Esophagus squamous epithelium (tissue), 5 donors: ENCODE measurements at regions not wholly inside any gene's neighbourhood (a gene's known extent, or its start where the extent isn't known, plus 50 kb on each side); places are given as distances from the start of the nearest gene placed in this dataset.
A peak's percentile ranks its signal among the peaks of the same experiment; 100 is the strongest.

Experiments
- DNase-seq: peaks from one replicate; lab custom pipeline; 2025; lab: John Stamatoyannopoulos, UW
- H3K27ac ChIP-seq, 4 donors: fragments of 200-600 bp; sonication (generic); one replicate each; pipeline ENCODE4 v1.5.1; 2016 to 2019; ENCODE audit warnings: mild to moderate bottlenecking in 1 of 4
- H3K27me3 ChIP-seq, 4 donors: fragments of 200-600 bp; sonication (generic); 1 replicate in 3 of 4; 2 replicates in 1 of 4; pipeline versions ENCODE4 v1.5.1 to v1.6.0; 2017 to 2021; ENCODE audit warnings: antibody characterized with exemption in 1 of 4
- H3K36me3 ChIP-seq, 3 donors: fragments of 200-600 bp; sonication (generic); one replicate each; pipeline ENCODE4 v1.5.1; 2016 to 2019
- H3K4me1 ChIP-seq, 3 donors: fragments of 200-600 bp; sonication (generic); one replicate each; pipeline ENCODE4 v1.5.1; 2017 to 2019
- H3K4me3 ChIP-seq, 4 donors: fragments of 200-600 bp; sonication (generic); 1 replicate in 3 of 4; 2 replicates in 1 of 4; pipeline ENCODE4 v1.5.1; 2016 to 2019; ENCODE audit warnings: mild to moderate bottlenecking in 2 of 4, moderate library complexity in 1 of 4
- H3K9me3 ChIP-seq, 3 donors: fragments of 200-600 bp; sonication (generic); one replicate each; pipeline ENCODE4 v1.5.1; 2016 to 2019
- POLR2A ChIP-seq, 4 donors: fragments of 450-650 bp; IDR thresholded peaks; one replicate each; pipeline ENCODE4 v1.6.1; 2017; ENCODE audit warnings: antibody characterized with exemption in 4 of 4, mild to moderate bottlenecking in 4 of 4, moderate library complexity in 3 of 4
- WGBS, 2 donors: methylation state at CpG; one replicate each; pipeline ENCODE4 v1.1.5; 2018; 5-methylcytosine and 5-hydroxymethylcytosine counted together
- intact Hi-C: fragments of 100-400 bp; cut with DNase I; formaldehyde crosslinking; loops from one replicate; pipeline ENCODE4 v1.15.0; 2022
- TF ChIP-seq, protein P1 (sequence below), 6 experiments: fragments of 450-650 bp in 4 of 6; fragments of 200-600 bp in 2 of 6; sonication (generic) in 2 of 6; IDR thresholded peaks; one replicate each; pipeline ENCODE4 v1.5.1; 2016 to 2019; ENCODE audit warnings: antibody characterized with exemption in 6 of 6, mild to moderate bottlenecking in 4 of 6, moderate library complexity in 4 of 6
- donor health status: DM: yes; HTN: yes; CAD: no.

DNA sequence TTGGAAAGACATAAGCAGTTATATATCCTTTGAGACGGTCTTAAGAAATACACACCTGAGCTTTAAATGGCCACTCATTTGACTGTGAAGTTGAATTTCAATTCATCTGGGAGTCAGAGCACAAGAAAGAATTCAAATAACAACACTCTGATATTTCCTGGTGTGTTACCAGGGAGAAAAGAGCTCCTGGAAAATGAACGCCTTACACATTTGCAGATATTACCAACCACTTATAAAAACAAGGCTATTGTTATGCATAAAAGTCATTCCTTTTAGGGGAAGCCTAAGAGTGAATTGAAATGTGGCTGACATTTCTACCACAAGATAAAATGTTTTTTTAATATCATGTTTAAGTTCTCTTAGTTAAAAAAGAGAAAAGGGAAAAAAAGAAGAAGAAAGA is 229.2 kb upstream of the PLEKHG7 start:
- no peak for TF ChIP-seq POLR2A (IDR thresholded peaks at IDR 0.05)
- TF ChIP-seq, protein P1, sequence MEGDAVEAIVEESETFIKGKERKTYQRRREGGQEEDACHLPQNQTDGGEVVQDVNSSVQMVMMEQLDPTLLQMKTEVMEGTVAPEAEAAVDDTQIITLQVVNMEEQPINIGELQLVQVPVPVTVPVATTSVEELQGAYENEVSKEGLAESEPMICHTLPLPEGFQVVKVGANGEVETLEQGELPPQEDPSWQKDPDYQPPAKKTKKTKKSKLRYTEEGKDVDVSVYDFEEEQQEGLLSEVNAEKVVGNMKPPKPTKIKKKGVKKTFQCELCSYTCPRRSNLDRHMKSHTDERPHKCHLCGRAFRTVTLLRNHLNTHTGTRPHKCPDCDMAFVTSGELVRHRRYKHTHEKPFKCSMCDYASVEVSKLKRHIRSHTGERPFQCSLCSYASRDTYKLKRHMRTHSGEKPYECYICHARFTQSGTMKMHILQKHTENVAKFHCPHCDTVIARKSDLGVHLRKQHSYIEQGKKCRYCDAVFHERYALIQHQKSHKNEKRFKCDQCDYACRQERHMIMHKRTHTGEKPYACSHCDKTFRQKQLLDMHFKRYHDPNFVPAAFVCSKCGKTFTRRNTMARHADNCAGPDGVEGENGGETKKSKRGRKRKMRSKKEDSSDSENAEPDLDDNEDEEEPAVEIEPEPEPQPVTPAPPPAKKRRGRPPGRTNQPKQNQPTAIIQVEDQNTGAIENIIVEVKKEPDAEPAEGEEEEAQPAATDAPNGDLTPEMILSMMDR (IDR thresholded peaks at IDR 0.05): no peak
- Histone ChIP-seq H3K4me3 (no peak overlapping the region), H3K9me3 (no peaks in the 10 kb centered on the region), H3K27ac (no peak overlapping the region), H3K27me3 (no peaks in the 10 kb centered on the region), H3K36me3 (no peaks in the 10 kb centered on the region), H3K4me1 (no peaks in the 10 kb centered on the region)
- WGBS, 2 donors: 77 to 78% methylated on average over 2 of the region's 2 CpGs
- no peak for DNase-seq
- intact Hi-C loops: no loop called here

DNA sequence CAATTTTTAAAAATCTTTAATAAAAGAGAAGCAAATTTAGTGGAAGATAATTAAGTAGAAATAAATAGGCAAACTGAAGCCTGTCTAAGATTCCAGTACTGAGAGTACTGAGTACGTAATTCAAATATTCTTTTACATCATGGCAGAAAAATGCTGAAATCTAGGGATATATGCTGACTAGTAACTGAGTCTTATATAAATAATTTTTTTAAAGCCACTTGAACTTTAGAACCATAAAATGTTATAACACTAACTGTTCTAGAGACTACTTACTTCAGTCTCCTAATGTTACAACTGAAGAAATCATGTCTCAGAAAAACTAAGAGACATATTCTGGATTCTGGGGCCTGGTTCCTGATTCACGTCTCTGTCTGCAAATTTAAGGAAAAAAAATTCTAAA is 230.6 kb upstream of the PLEKHG7 start:
- Histone ChIP-seq H3K36me3 (no peaks in the 10 kb centered on the region), H3K4me1 (no peaks in the 10 kb centered on the region), H3K27ac (no peak overlapping the region), H3K9me3 (no peaks in the 10 kb centered on the region), H3K27me3 (no peaks in the 10 kb centered on the region), H3K4me3 (no peak overlapping the region)
- DNase-seq: no peak
- WGBS, 2 donors: 91 to 93% methylated on average over 2 of the region's 2 CpGs
- intact Hi-C loops: no loop called here
- no peak for TF ChIP-seq POLR2A (IDR thresholded peaks at IDR 0.05)
- TF ChIP-seq, protein P1 (IDR thresholded peaks at IDR 0.05): no peak

DNA sequence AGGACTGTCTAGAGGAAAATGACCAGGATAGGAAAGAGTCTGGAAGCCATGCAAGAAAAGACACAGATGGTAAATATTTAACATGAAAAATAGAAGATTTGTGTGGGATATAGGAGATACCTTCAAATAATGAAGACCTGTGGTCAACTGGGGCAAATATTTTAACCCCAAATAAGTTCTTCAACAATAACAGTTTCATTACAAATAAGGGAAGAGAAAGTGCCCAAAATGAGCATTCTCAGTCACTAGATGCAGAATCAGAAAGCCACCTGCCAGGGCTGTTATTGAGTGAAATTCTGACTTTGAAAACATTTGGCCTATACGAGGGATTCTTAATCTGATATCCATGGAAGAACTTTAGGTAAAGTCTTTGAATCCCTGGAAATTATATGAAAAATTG is 231.2 kb upstream of the PLEKHG7 start:
- Histone ChIP-seq H3K4me3 (no peak overlapping the region), H3K36me3 (no peaks in the 10 kb centered on the region), H3K4me1 (peaks cover 0 to 3% (median 0%) of the 10 kb centered on the region in 3 donors), H3K27ac (no peak overlapping the region), H3K9me3 (no peaks in the 10 kb centered on the region), H3K27me3 (no peaks in the 10 kb centered on the region)
- 81 to 86% methylated on average over 1 of the region's 1 CpG for WGBS, 2 donors
- intact Hi-C loops: no loop called here
- no peak for DNase-seq
- TF ChIP-seq POLR2A (IDR thresholded peaks at IDR 0.05): no peak

DNA sequence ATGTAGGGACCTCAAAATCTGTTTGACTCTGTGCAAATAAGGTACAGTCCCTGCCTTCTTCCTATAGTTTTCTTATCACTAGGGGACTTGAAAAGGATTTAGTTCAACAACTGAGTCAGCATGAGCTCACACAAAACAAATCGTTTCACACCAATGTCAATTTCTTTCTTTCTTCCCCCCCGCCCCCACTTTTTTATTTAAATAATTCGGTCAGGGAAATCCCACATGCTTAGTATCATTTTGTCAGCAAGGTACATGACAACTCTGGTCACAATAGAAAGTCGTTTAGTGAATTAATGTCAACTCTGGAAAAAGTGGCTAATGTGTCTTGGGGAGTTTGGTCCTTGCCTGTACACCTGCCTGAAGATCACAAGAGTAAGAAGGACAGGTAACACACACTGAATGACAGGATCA is 232.2 kb upstream of the PLEKHG7 start:
- WGBS, 2 donors: 53% methylated on average over 4 of the region's 4 CpGs
- peaks cover 0 to 3% (median 0%) of the 10 kb centered on the region in 3 donors for H3K4me1 ChIP-seq
- H3K4me3 ChIP-seq: no peak overlapping the region
- H3K27me3 ChIP-seq: no peaks in the 10 kb centered on the region
- TF ChIP-seq, protein P1 (IDR thresholded peaks at IDR 0.05): no peak
- peak in 1 of 4 donors; percentile 11 for TF ChIP-seq POLR2A (IDR thresholded peaks at IDR 0.05)
- H3K27ac ChIP-seq: no peak overlapping the region
- intact Hi-C loops: no loop called here
- H3K36me3 ChIP-seq: no peaks in the 10 kb centered on the region
- no peak for DNase-seq
- H3K9me3 ChIP-seq: no peaks in the 10 kb centered on the region

DNA sequence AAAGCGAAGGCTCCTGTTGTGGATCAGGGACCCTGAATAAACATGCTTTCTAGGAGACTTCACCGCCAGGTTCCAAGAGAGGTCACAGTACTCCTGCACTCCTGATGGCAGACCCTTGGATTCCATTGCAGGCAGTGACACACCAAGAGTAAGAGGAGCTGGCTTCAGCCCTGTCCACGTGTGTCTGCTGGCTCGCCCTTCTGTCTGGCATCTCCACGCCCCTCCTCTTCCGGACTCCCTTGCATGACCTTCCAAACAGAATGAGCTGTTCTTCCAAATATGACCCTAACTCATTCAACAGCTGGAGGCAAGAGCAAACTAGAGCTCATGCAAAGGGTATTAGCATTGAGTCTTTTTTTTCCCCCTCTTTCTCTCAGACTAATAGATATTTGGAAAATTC is 233.0 kb upstream of the PLEKHG7 start:
- Histone ChIP-seq H3K27ac (no peak overlapping the region), H3K4me3 (no peak overlapping the region), H3K4me1 (peaks cover 0 to 8% (median 0%) of the 10 kb centered on the region in 3 donors), H3K27me3 (no peaks in the 10 kb centered on the region), H3K9me3 (no peaks in the 10 kb centered on the region), H3K36me3 (no peaks in the 10 kb centered on the region)
- DNase-seq: no peak
- intact Hi-C loops: no loop called here
- no peak for TF ChIP-seq POLR2A (IDR thresholded peaks at IDR 0.05)
- TF ChIP-seq, protein P1 (IDR thresholded peaks at IDR 0.05): no peak
- 62% methylated on average over 6 of the region's 6 CpGs for WGBS, 2 donors
